ENCODE measurements at regions not wholly inside any gene's neighbourhood (a gene's known extent, or its start where the extent isn't known, plus 50 kb on each side); places are given as distances from the start of the nearest gene placed in this dataset.

GRCh38 chr3:64859625-64860535, 172.1 kb upstream of the ADAMTS9 start:
- H3K4me3 ChIP-seq (ENCODE audit: low read length) = no peak overlapping the region
- no peak for DNase-seq
- no peaks in the 10 kb centered on the region for H3K4me1 ChIP-seq (ENCODE audit: control insufficient read depth, insufficient read depth, low read length)
- 100% methylated on average over 1 of the region's 6 CpGs for WGBS (ENCODE audit: insufficient coverage, low lambda C conversion rate)
- no peaks in the 10 kb centered on the region for H3K27me3 ChIP-seq (ENCODE audit: control insufficient read depth, insufficient read depth, low read length)
- no peaks in the 10 kb centered on the region for H3K36me3 ChIP-seq (ENCODE audit: control insufficient read depth, insufficient read depth, low read length)
- H3K27ac ChIP-seq (ENCODE audit: low read length) = no peak overlapping the region
- H3K9me3 ChIP-seq (ENCODE audit: control insufficient read depth, low read depth, low read length) = no peaks in the 10 kb centered on the region

DNA sequence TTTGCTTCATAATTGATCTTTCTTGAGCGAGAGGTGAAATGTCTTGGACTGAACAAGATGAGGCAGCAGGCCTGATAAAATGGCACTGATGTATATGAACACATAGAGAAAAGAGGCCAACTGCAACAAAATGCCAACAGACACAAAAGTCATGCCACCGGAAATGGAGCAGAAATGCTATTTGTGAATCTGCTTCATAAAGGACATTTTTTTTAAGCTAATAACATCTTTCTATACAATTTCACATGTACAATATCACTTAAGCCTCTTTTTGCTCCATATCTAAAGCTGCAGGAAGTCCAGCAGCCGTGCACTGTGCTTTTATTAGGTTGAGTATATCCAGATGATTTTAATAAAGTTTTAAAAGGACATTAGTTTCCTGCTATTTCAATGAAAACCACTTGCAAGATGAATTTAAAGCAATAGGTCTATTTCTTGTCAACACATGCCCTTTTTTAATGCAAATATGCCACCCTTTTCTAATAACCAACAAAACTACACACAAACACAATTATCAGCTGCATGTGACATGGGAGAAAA, 169.2 kb upstream of the ADAMTS9 start:
- WGBS (ENCODE audit: insufficient coverage, low lambda C conversion rate) = 100% methylated on average over 2 of the region's 3 CpGs
- H3K9me3 ChIP-seq (ENCODE audit: control insufficient read depth, low read depth, low read length) = no peaks in the 10 kb centered on the region
- no peaks in the 10 kb centered on the region for H3K27me3 ChIP-seq (ENCODE audit: control insufficient read depth, insufficient read depth, low read length)
- no peak overlapping the region for H3K4me3 ChIP-seq (ENCODE audit: low read length)
- no peak overlapping the region for H3K27ac ChIP-seq (ENCODE audit: low read length)
- no peak for DNase-seq
- H3K4me1 ChIP-seq (ENCODE audit: control insufficient read depth, insufficient read depth, low read length) = peaks cover 3% of the 10 kb centered on the region
- H3K36me3 ChIP-seq (ENCODE audit: control insufficient read depth, insufficient read depth, low read length) = no peaks in the 10 kb centered on the region

GRCh38 chr3:64856106-64856505, 168.3 kb upstream of the ADAMTS9 start:
- H3K27ac ChIP-seq (ENCODE audit: low read length) = no peak overlapping the region
- WGBS (ENCODE audit: insufficient coverage, low lambda C conversion rate) = no CpG with 5 or more reads among the region's 1 CpG

GRCh38 chr3:64853456-64853855, 165.7 kb upstream of the ADAMTS9 start:
- Histone ChIP-seq H3K9me3 (ENCODE audit: control insufficient read depth, low read depth, low read length) (no peaks in the 10 kb centered on the region), H3K27ac (ENCODE audit: low read length) (no peak overlapping the region)
- no CpG with 5 or more reads among the region's 2 CpGs for WGBS (ENCODE audit: insufficient coverage, low lambda C conversion rate)

More at GRCh38 chr3:64856106-64856505, 168.3 kb upstream of the ADAMTS9 start:
- Histone ChIP-seq H3K27me3 (ENCODE audit: control insufficient read depth, insufficient read depth, low read length) (no peaks in the 10 kb centered on the region), H3K9me3 (ENCODE audit: control insufficient read depth, low read depth, low read length) (no peaks in the 10 kb centered on the region), H3K4me1 (ENCODE audit: control insufficient read depth, insufficient read depth, low read length) (peaks cover 3% of the 10 kb centered on the region), H3K36me3 (ENCODE audit: control insufficient read depth, insufficient read depth, low read length) (no peaks in the 10 kb centered on the region), H3K4me3 (ENCODE audit: low read length) (no peak overlapping the region)
- no peak for DNase-seq

GRCh38 chr3:64852738-64853137, 164.9 kb upstream of the ADAMTS9 start:
- no peaks in the 10 kb centered on the region for H3K36me3 ChIP-seq (ENCODE audit: control insufficient read depth, insufficient read depth, low read length)
- WGBS (ENCODE audit: insufficient coverage, low lambda C conversion rate) = no CpG with 5 or more reads among the region's 2 CpGs
- no peak overlapping the region for H3K4me3 ChIP-seq (ENCODE audit: low read length)
- H3K9me3 ChIP-seq (ENCODE audit: control insufficient read depth, low read depth, low read length) = no peaks in the 10 kb centered on the region
- DNase-seq = peak; percentile 21 to 63
- peaks cover 3% of the 10 kb centered on the region for H3K4me1 ChIP-seq (ENCODE audit: control insufficient read depth, insufficient read depth, low read length)
- no peak overlapping the region for H3K27ac ChIP-seq (ENCODE audit: low read length)
- H3K27me3 ChIP-seq (ENCODE audit: control insufficient read depth, insufficient read depth, low read length) = no peaks in the 10 kb centered on the region

More at GRCh38 chr3:64853456-64853855, 165.7 kb upstream of the ADAMTS9 start:
- Histone ChIP-seq H3K4me1 (ENCODE audit: control insufficient read depth, insufficient read depth, low read length) (peaks cover 3% of the 10 kb centered on the region), H3K27me3 (ENCODE audit: control insufficient read depth, insufficient read depth, low read length) (no peaks in the 10 kb centered on the region), H3K36me3 (ENCODE audit: control insufficient read depth, insufficient read depth, low read length) (no peaks in the 10 kb centered on the region), H3K4me3 (ENCODE audit: low read length) (no peak overlapping the region)
- peak in 1 of 2 donors; percentile 10 for DNase-seq

GRCh38 chr3:64848822-64849221, 161.0 kb upstream of the ADAMTS9 start:
- no peaks in the 10 kb centered on the region for H3K36me3 ChIP-seq (ENCODE audit: control insufficient read depth, insufficient read depth, low read length)
- peak in 1 of 2 donors; percentile 38 for DNase-seq
- no peak overlapping the region for H3K4me3 ChIP-seq (ENCODE audit: low read length)
- peaks cover 3% of the 10 kb centered on the region for H3K4me1 ChIP-seq (ENCODE audit: control insufficient read depth, insufficient read depth, low read length)
- WGBS (ENCODE audit: insufficient coverage, low lambda C conversion rate) = 50% methylated on average over 2 of the region's 4 CpGs
- H3K27ac ChIP-seq (ENCODE audit: low read length) = no peak overlapping the region
- H3K27me3 ChIP-seq (ENCODE audit: control insufficient read depth, insufficient read depth, low read length) = no peaks in the 10 kb centered on the region
- H3K9me3 ChIP-seq (ENCODE audit: control insufficient read depth, low read depth, low read length) = no peaks in the 10 kb centered on the region

DNA sequence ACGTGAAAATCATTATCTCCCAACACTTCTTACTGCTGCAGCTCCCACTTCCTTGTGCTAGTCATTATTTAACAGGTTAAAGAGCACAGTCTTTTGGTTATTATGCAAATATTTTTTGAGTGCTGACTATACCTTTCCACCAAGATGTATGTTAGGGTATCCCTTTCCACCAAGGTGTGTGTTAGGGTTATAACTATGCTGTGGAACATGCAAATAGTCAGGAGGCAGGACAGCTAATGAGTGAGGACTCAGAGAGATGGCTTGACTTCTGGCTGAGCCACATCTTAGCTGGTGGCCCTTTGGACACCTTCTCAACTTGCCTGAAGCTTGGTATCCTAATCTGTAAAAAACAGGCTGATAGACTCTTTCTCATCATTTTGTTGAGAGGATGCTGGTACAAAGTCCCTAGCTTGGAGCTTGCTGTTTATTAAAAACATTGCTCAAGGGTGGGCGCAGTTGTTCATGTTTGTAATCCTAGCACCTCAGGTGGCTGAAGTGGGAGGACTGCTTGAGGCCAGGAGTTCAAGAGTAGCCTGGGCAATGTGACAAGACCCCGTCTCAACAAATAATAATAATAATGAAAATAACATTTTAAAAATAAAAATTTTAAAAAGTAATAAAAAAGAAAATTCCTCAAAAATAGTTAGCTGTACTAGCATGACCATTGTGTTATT, 160.5 kb upstream of the ADAMTS9 start:
- Histone ChIP-seq H3K27me3 (ENCODE audit: control insufficient read depth, insufficient read depth, low read length) (no peaks in the 10 kb centered on the region), H3K9me3 (ENCODE audit: control insufficient read depth, low read depth, low read length) (no peaks in the 10 kb centered on the region), H3K4me3 (ENCODE audit: low read length) (no peak overlapping the region), H3K27ac (ENCODE audit: low read length) (no peak overlapping the region), H3K4me1 (ENCODE audit: control insufficient read depth, insufficient read depth, low read length) (peaks cover 3% of the 10 kb centered on the region), H3K36me3 (ENCODE audit: control insufficient read depth, insufficient read depth, low read length) (no peaks in the 10 kb centered on the region)
- WGBS (ENCODE audit: insufficient coverage, low lambda C conversion rate) = 17% methylated on average over 1 of the region's 3 CpGs
- DNase-seq = no peak

GRCh38 chr3:64844558-64844957, 156.8 kb upstream of the ADAMTS9 start:
- WGBS (ENCODE audit: insufficient coverage, low lambda C conversion rate) = 100% methylated on average over 1 of the region's 2 CpGs
- no peaks in the 10 kb centered on the region for H3K27me3 ChIP-seq (ENCODE audit: control insufficient read depth, insufficient read depth, low read length)
- no peaks in the 10 kb centered on the region for H3K4me1 ChIP-seq (ENCODE audit: control insufficient read depth, insufficient read depth, low read length)
- H3K27ac ChIP-seq (ENCODE audit: low read length) = no peak overlapping the region
- DNase-seq = no peak
- no peak overlapping the region for H3K4me3 ChIP-seq (ENCODE audit: low read length)
- no peaks in the 10 kb centered on the region for H3K36me3 ChIP-seq (ENCODE audit: control insufficient read depth, insufficient read depth, low read length)
- no peaks in the 10 kb centered on the region for H3K9me3 ChIP-seq (ENCODE audit: control insufficient read depth, low read depth, low read length)

DNA sequence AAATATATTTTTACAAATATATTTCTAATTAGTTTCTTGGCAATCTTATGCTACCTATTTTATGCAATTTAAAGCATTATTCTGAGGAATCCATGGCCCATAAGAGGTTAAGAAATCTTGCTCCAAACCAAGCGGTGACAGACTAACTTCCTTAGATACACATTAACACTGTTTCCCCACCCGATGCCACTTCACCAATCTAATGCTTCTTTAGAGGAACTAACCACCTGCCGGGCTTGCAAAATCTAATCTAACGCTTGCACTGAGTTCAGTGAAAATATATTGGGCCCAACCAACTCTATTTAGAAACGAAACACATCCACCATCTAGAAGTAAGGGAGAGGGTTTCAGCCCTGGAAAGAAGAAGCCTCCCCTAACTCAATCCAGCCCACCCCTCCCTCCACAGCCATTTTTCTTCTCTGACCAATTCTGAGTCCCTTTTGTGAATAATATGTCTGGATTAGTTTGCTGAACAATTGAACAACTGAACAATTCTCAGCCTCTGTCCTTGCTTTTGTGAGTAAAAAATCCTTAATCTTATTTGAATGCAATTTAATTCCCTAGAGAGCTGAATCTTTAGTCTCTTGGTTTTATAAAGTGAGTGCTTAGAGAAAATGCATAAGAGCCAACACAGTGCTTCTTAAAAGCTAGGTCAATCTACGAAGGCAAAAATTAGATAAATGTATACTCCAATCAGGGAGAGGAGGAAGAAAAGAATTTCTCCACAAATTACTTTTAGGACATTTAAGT, 150.4 kb upstream of the ADAMTS9 start:
- DNase-seq = no peak
- Histone ChIP-seq H3K27ac (ENCODE audit: low read length) (no peak overlapping the region), H3K36me3 (ENCODE audit: control insufficient read depth, insufficient read depth, low read length) (no peaks in the 10 kb centered on the region), H3K27me3 (ENCODE audit: control insufficient read depth, insufficient read depth, low read length) (no peaks in the 10 kb centered on the region), H3K9me3 (ENCODE audit: control insufficient read depth, low read depth, low read length) (no peaks in the 10 kb centered on the region), H3K4me3 (ENCODE audit: low read length) (no peak overlapping the region), H3K4me1 (ENCODE audit: control insufficient read depth, insufficient read depth, low read length) (no peaks in the 10 kb centered on the region)
- 58% methylated on average over 2 of the region's 6 CpGs for WGBS (ENCODE audit: insufficient coverage, low lambda C conversion rate)

GRCh38 chr3:64837126-64837738, 149.4 kb upstream of the ADAMTS9 start:
- no CpG with 5 or more reads among the region's 2 CpGs for WGBS (ENCODE audit: insufficient coverage, low lambda C conversion rate)
- H3K9me3 ChIP-seq (ENCODE audit: control insufficient read depth, low read depth, low read length) = no peaks in the 10 kb centered on the region
- H3K4me1 ChIP-seq (ENCODE audit: control insufficient read depth, insufficient read depth, low read length) = no peaks in the 10 kb centered on the region
- no peak for DNase-seq
- H3K36me3 ChIP-seq (ENCODE audit: control insufficient read depth, insufficient read depth, low read length) = no peaks in the 10 kb centered on the region
- no peak overlapping the region for H3K4me3 ChIP-seq (ENCODE audit: low read length)
- no peaks in the 10 kb centered on the region for H3K27me3 ChIP-seq (ENCODE audit: control insufficient read depth, insufficient read depth, low read length)
- no peak overlapping the region for H3K27ac ChIP-seq (ENCODE audit: low read length)
